AG04449 (cell line): ENCODE measurements at regions not wholly inside any gene's neighbourhood (a gene's known extent, or its start where the extent isn't known, plus 50 kb on each side); places are given as distances from the start of the nearest gene placed in this dataset.

Source experiments
- CTCF ChIA-PET: fragments of 350-600 bp; formaldehyde crosslinking; extraction: SDS; loops from one replicate; lab custom pipeline; 2021; ENCODE audit warnings: antibody characterized with exemption; lab: Yijun Ruan, JAX
- POLR2A ChIA-PET: fragments of 400-600, 350-600 bp; formaldehyde crosslinking; extraction: SDS; loops from one replicate; lab custom pipeline; 2020; ENCODE audit warnings: antibody characterized with exemption, inconsistent platforms; lab: Yijun Ruan, JAX
- DNase-seq: peaks from one replicate; pipeline ENCODE4 v3.0.0-alpha.2; 2010; ENCODE audit warnings: low read depth, low spot score
- H3K4me3 ChIP-seq: 2 replicates; pipeline ENCODE4 v1.5.1; 2011; ENCODE audit warnings: low read depth, mild to moderate bottlenecking, control low read depth, low read length
- TF ChIP-seq, protein P1 (sequence below): IDR thresholded peaks from one replicate; pipeline ENCODE4 v1.5.1; 2011; ENCODE audit warnings: mild to moderate bottlenecking, moderate library complexity, low read length, control low read depth, inconsistent platforms; ENCODE audit not compliant: insufficient read depth; ENCODE audit errors: missing control alignments

DNA sequence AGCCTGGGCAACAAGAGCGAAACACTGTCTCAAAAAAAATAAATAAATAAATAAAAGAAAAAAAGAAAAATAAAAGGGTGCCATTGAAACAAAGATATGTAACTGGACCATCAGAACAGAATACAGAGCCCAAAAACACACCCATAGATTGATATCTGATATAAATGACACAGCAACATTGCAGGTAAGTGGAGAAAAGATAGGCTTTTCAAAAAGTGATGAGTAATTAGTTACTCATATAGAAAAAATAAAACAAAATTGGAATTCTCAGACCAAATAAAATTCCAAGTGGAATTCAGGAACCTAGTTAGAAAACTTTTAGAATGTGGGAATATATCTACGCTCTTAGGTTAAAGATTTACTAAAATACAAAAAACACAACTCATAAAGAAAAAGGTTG lies 60.6 kb upstream of the CHD6 start:
- TF ChIP-seq, protein P1, sequence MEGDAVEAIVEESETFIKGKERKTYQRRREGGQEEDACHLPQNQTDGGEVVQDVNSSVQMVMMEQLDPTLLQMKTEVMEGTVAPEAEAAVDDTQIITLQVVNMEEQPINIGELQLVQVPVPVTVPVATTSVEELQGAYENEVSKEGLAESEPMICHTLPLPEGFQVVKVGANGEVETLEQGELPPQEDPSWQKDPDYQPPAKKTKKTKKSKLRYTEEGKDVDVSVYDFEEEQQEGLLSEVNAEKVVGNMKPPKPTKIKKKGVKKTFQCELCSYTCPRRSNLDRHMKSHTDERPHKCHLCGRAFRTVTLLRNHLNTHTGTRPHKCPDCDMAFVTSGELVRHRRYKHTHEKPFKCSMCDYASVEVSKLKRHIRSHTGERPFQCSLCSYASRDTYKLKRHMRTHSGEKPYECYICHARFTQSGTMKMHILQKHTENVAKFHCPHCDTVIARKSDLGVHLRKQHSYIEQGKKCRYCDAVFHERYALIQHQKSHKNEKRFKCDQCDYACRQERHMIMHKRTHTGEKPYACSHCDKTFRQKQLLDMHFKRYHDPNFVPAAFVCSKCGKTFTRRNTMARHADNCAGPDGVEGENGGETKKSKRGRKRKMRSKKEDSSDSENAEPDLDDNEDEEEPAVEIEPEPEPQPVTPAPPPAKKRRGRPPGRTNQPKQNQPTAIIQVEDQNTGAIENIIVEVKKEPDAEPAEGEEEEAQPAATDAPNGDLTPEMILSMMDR, result no peak
- ChIA-PET POLR2A (no interaction called here), CTCF (interaction anchor here (1.2 kb wide), 1 partner anchor 14 kb away, joined by 3 read pairs; no protein-coding TSS in a partner anchor)
- DNase-seq, result no peak
- H3K4me3 ChIP-seq, result no peak overlapping the region

DNA sequence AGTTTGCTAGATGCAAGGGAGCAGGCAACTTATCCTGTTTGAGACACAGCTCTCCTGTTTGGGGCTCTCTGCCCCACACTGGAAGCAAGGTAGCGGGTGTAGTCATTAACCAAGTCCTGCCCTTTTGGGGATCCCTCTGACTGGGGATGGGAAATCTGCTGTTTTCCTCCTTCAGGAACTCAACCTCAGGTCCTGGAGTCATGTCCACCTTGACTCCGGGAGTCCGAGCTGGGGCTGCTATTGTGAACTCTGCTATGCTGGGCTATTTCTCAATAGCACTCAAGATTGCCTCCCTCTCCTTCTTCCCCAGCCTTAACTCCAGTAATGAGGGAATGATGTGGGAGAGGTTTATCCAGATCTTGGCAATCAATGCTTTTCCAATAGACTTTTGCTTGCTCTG lies 54.1 kb upstream of the CHD6 start:
- CTCF ChIA-PET, result no interaction called here
- DNase-seq, result no peak

DNA sequence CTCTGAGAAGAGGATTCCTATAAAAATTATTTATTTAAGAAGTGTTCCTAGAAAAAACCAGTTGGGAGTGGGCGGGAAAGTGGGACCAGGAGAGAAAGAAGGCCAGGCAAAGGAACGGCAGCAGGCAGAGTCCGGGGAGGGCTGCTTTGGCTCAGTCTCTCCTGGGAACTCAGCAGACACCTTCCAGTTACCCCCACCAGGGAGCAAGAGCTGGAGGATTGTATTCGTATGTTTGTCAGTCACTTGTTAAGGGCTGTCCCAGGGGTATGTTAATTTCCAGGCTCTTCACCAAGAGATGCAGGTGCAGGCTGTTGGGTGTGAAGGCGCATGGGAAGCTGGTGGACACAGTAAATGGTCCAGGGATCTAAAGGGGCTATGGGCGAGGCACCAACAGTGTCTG lies 53.0 kb upstream of the CHD6 start:
- no peak overlapping the region for H3K4me3 ChIP-seq
- no peak for DNase-seq
- CTCF ChIA-PET, result no interaction called here
- TF ChIP-seq, protein P1, result no peak
- POLR2A ChIA-PET, result no interaction called here

More for the DNA sequence above, 54.1 kb upstream of the CHD6 start:
- no peak overlapping the region for H3K4me3 ChIP-seq
- TF ChIP-seq, protein P1, result no peak
- POLR2A ChIA-PET, result no interaction called here

DNA sequence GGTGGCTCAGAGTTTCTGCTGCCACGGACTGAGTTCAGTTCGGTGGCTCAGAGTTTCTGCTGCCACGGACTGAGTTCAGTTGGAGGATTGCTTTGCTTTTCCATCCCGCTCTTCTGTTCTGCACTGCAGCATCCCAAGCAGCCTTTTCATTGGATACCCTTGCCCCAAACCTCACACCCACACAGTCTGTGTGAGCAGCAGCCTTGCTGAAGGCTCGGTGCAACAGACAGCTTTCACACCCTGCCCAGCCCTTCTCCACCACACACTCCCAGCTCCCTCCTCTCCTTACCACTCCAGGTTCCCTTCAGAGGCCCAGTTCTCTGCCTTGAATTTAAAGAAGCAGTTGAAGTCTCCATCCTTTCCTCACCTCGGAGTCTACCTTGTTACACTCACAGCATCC lies 52.5 kb upstream of the CHD6 start:
- no peak for DNase-seq
- TF ChIP-seq, protein P1, result no peak
- POLR2A ChIA-PET, result no interaction called here
- H3K4me3 ChIP-seq, result no peak overlapping the region
- CTCF ChIA-PET, result no interaction called here

DNA sequence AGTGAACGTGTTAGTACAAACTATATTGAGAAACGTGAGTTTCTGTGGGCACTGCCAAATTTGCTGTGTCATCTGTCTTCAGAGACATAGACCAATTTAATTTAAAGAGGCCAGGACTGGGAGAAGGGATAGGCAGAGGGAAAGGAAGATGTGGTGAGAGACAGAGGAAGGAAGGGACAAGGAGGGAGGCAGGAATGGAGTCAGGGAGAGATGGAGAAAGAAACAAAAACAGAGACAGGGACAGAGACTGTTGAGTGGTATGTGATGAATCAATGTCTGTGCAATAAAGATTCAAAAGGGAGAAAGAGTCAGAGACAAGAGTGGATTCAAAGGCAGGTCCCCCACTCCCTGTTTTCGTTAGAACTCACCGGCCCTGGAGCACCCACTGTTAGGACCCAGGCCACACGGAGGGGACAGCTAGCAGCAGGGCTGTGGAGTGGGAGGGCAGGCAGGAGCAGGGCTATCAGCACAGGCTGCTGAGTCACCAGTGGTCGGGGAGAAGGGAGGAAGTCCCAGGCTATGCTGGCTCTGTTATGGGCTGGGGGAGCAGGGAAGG lies 51.6 kb upstream of the CHD6 start:
- no peak overlapping the region for H3K4me3 ChIP-seq
- POLR2A ChIA-PET, result no interaction called here
- no peak for DNase-seq
- TF ChIP-seq, protein P1, result no peak
- CTCF ChIA-PET, result no interaction called here

DNA sequence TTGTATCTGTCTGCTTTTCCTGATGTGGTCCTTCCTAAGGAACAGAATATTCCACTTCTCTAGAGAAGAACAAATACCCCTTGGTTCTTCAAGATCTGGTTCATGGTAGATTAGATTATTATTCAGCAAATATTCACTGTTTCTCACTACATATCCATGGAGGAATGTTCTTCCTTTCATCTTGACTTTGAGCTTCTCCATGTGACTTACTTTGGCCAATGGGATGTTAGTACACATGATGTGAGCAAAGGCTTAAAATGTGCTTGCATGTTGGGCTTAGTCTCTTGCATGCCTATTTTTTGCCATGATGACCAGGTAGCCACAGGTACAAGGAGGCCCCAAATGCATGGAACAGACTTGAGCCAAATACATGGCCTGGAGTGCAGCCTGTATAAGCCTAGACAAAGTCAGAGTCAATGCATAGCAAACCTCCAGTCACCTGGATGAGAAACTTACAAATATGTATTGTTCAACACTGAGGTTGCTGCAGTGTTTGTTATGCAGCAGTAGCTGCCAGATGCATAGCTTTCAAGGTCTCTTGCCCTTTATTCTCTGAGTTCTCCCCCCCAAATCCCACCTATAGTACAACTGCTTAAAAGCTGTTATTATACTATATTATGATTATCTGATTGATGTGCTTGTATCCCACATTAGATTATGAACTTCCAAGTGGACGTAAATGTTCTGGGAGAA lies 50.0 kb upstream of the CHD6 start:
- H3K4me3 ChIP-seq, result no peak overlapping the region
- POLR2A ChIA-PET, result no interaction called here
- TF ChIP-seq, protein P1, result no peak
- DNase-seq, result no peak
- CTCF ChIA-PET, result no interaction called here
